PFSK-1 (cell line): ENCODE measurements at regions not wholly inside any gene's neighbourhood (a gene's known extent, or its start where the extent isn't known, plus 50 kb on each side); places are given as distances from the start of the nearest gene placed in this dataset.

Source experiments
- FOXP2 ChIP-seq: optimal IDR thresholded peaks from 2 replicates; pipeline ENCODE3; 2011; ENCODE audit warnings: borderline replicate concordance, control low read depth, inconsistent platforms; ENCODE audit not compliant: insufficient read depth; ENCODE audit errors: extremely low read length, extremely low read depth
- POLR2AphosphoS5 ChIP-seq: IDR thresholded peaks from 2 replicates; pipeline ENCODE4 v1.6.1; 2012; ENCODE audit warnings: low read depth, mild to moderate bottlenecking, control low read depth, low read length, moderate library complexity
- SIN3A ChIP-seq: IDR thresholded peaks from 2 replicates; pipeline ENCODE4 v1.6.1; 2012; ENCODE audit warnings: mild to moderate bottlenecking, low read length, moderate library complexity, borderline replicate concordance; ENCODE audit not compliant: insufficient read depth
- TAF1 ChIP-seq: IDR thresholded peaks from 2 replicates; pipeline ENCODE4 v1.6.1; 2012; ENCODE audit warnings: low read length, control low read depth, borderline replicate concordance; ENCODE audit not compliant: insufficient read depth
- TF ChIP-seq, protein P1 (sequence below), 2 experiments: IDR thresholded peaks; 2 replicates each; pipeline versions ENCODE4 v1.6.1 to v1.8.0; 2011 to 2012; ENCODE audit warnings: low read depth in 2 of 2, low read length in 2 of 2, control low read depth in 1 of 2, inconsistent platforms in 1 of 2, mild to moderate bottlenecking in 1 of 2, moderate library complexity in 1 of 2; ENCODE audit not compliant: insufficient read depth in 1 of 2

DNA sequence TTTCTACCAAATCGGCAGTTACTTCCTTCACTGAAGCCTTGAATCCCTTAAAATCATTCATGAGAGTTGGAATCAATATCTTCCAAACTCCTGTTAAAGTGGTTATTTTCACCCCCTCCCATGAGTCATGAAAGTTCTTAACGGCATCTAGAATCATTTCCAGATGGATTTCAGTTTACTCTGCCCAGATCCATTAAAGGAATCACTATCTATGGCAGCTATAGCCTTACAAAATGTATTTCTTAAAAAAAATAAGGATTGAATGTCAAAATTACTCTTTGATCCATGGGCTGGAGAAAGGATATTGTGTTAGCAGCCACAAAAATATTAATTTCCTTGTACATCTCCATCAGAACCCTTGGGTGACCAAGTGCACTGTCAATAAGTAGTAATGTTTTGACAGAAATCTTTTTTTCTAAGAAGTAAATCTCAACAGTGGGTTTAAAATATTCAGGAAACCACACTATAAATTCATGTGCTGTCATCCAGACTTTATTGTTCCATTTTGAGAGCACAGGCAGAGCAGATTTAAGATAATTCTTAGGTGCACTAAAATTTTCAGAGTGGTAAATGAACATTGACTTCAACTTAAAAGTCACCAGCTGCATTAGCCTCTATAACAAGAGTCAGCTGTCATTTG lies 767.7 kb downstream of the DTWD2 start:
- TF ChIP-seq, protein P1, sequence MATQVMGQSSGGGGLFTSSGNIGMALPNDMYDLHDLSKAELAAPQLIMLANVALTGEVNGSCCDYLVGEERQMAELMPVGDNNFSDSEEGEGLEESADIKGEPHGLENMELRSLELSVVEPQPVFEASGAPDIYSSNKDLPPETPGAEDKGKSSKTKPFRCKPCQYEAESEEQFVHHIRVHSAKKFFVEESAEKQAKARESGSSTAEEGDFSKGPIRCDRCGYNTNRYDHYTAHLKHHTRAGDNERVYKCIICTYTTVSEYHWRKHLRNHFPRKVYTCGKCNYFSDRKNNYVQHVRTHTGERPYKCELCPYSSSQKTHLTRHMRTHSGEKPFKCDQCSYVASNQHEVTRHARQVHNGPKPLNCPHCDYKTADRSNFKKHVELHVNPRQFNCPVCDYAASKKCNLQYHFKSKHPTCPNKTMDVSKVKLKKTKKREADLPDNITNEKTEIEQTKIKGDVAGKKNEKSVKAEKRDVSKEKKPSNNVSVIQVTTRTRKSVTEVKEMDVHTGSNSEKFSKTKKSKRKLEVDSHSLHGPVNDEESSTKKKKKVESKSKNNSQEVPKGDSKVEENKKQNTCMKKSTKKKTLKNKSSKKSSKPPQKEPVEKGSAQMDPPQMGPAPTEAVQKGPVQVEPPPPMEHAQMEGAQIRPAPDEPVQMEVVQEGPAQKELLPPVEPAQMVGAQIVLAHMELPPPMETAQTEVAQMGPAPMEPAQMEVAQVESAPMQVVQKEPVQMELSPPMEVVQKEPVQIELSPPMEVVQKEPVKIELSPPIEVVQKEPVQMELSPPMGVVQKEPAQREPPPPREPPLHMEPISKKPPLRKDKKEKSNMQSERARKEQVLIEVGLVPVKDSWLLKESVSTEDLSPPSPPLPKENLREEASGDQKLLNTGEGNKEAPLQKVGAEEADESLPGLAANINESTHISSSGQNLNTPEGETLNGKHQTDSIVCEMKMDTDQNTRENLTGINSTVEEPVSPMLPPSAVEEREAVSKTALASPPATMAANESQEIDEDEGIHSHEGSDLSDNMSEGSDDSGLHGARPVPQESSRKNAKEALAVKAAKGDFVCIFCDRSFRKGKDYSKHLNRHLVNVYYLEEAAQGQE (IDR thresholded peaks at IDR 0.05; ENCODE audit: insufficient read depth in 1 of 2, low read depth in 2 of 2, low read length in 2 of 2): no peak
- no peak for TF ChIP-seq TAF1
- no peak for TF ChIP-seq SIN3A
- no peak for TF ChIP-seq FOXP2
- TF ChIP-seq POLR2AphosphoS5: no peak

DNA sequence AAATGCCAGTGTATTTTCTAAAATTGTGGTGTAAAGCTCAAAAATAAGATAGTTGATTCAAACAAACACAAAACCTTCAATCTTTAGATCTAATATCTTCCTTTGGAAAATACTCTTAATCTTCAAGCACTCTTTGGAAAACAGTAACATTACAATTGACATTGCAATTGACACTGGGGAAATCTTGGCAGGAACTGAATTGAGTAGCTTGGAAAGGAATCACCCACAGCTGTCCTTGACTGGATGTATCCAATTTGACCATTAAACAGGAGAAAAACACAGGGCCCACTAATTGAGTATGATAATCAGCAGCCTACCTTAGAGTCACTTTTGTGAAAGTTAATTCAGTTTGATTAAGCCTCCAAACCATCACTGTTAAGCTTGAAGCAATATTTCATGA lies 776.7 kb downstream of the DTWD2 start:
- TF ChIP-seq TAF1: no peak
- no peak for TF ChIP-seq FOXP2
- TF ChIP-seq, protein P1 (IDR thresholded peaks at IDR 0.05; ENCODE audit: insufficient read depth in 1 of 2, low read depth in 2 of 2, low read length in 2 of 2): no peak

DNA sequence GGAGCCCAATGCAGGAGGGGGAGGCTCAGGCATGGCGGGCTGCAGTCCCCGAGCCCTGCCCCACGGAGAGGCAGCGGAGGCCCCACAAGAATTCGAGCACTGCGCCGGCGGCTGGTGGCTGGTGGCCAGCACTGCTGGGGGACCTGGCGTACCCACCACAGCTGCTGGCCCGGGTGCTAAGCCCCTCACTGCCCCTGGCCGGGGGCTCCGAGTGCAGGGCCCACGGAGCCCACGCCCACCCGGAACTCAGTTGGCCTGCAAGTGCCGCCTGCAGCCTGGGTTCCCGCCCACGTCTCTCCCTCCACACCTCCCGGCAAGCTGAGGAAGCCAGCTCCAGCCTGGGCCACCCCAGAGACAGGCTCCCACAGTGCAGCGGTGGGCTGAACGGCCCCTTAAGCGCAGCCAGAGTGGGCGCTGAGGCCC lies 780.3 kb downstream of the DTWD2 start:
- TF ChIP-seq FOXP2: no peak
- TF ChIP-seq, protein P1 (IDR thresholded peaks at IDR 0.05; ENCODE audit: insufficient read depth in 1 of 2, low read depth in 2 of 2, low read length in 2 of 2): no peak
- TF ChIP-seq TAF1: no peak
- no peak for TF ChIP-seq SIN3A
- TF ChIP-seq POLR2AphosphoS5: no peak

DNA sequence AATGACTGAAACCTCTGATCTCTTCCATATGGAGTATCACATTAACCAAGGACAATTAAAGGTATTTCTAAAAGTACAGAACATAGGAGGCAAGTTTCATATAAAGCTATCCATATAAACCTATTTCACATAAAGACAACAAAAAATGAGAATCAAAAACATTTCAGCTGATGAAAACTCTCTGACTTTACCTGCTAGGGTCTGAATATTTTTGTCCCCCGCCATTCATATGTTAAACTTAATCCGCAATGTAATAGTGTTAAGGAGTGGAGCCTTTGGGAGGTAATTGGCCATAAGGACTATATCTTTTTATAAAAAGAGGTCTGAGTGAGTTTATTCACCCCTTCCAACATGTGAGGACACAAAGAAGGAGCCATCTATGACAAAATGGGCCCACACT lies 788.5 kb downstream of the DTWD2 start:
- TF ChIP-seq FOXP2 (no peak), POLR2AphosphoS5 (no peak), TAF1 (no peak), SIN3A (no peak)
- TF ChIP-seq, protein P1 (IDR thresholded peaks at IDR 0.05; ENCODE audit: insufficient read depth in 1 of 2, low read depth in 2 of 2, low read length in 2 of 2): no peak

DNA sequence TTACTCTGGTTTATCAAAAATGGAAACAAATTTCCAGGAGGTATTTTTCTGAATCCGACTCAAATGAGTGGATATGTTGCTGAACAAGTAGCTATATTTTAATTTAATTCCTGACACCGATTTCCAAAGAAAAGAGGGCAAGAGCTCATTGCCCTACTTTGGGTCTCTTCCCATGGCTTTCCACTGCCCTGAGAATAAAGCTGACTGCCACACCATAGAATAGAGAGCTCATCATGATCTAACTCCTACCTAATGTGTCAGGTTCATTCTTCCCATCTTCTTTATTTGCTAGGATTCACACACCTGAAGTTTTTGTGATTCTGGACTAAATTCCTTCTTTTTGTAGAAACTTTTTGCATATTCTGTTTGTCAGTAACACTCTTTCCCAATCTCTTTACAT lies 792.1 kb downstream of the DTWD2 start:
- TF ChIP-seq, protein P1 (IDR thresholded peaks at IDR 0.05; ENCODE audit: insufficient read depth in 1 of 2, low read depth in 2 of 2, low read length in 2 of 2): no peak
- TF ChIP-seq FOXP2: no peak
- no peak for TF ChIP-seq SIN3A
- no peak for TF ChIP-seq TAF1
- TF ChIP-seq POLR2AphosphoS5: no peak
